ENCODE measurements at regions not wholly inside any gene's neighbourhood (a gene's known extent, or its start where the extent isn't known, plus 50 kb on each side); places are given as distances from the start of the nearest gene placed in this dataset.

GRCh38 chr2:16172324-16173175 is 232.2 kb downstream of the MYCN start:
- DNase-seq (ENCODE audit: extremely low spot score) = no peak
- TF ChIP-seq CTCF (IDR thresholded peaks at IDR 0.05; ENCODE audit: control extremely low read depth, extremely low read depth, low read depth, missing control alignments) = no peak
- ChIA-PET POLR2A (no interaction called here), CTCF (no interaction called here)

GRCh38 chr2:16171425-16171920 is 231.1 kb downstream of the MYCN start:
- no peak for DNase-seq (ENCODE audit: extremely low spot score)
- CTCF ChIA-PET = interaction anchor here (0.9 kb wide), 1 partner anchor 9 kb away, joined by 3 read pairs; no protein-coding TSS in a partner anchor
- POLR2A ChIA-PET = no interaction called here
- TF ChIP-seq CTCF (IDR thresholded peaks at IDR 0.05; ENCODE audit: control extremely low read depth, extremely low read depth, low read depth, missing control alignments) = no peak

- no peak for TF ChIP-seq CTCF (IDR thresholded peaks at IDR 0.05; ENCODE audit: control extremely low read depth, extremely low read depth, low read depth, missing control alignments)
- ChIA-PET POLR2A (no interaction called here), CTCF (interaction anchor here (0.9 kb wide), 1 partner anchor 8 kb away, joined by 3 read pairs; no protein-coding TSS in a partner anchor)
- no peak for DNase-seq (ENCODE audit: extremely low spot score)
Observed at GRCh38 chr2:16170675-16171424, 230.5 kb downstream of the MYCN start.

GRCh38 chr2:16169381-16169960 is 229.1 kb downstream of the MYCN start:
- DNase-seq (ENCODE audit: extremely low spot score) = no peak
- ChIA-PET POLR2A (no interaction called here), CTCF (no interaction called here)
- TF ChIP-seq CTCF (IDR thresholded peaks at IDR 0.05; ENCODE audit: control extremely low read depth, extremely low read depth, low read depth, missing control alignments) = no peak

GRCh38 chr2:16168506-16169264 is 228.3 kb downstream of the MYCN start:
- DNase-seq (ENCODE audit: extremely low spot score) = no peak
- ChIA-PET POLR2A (no interaction called here), CTCF (no interaction called here)
- no peak for TF ChIP-seq CTCF (IDR thresholded peaks at IDR 0.05; ENCODE audit: control extremely low read depth, extremely low read depth, low read depth, missing control alignments)

Measured in GM10248 (cell line).